HepG2 (cell line): ENCODE measurements at regions not wholly inside any gene's neighbourhood (a gene's known extent, or its start where the extent isn't known, plus 50 kb on each side); places are given as distances from the start of the nearest gene placed in this dataset.

Experiments
- ATAC-seq: fragments of 200-7000 bp; cut with Tn5 transposase; 3 replicates; pipeline ENCODE4 v1.9.1; 2020; ENCODE audit warnings: mild to moderate bottlenecking, moderate library complexity
- BruUV-seq: library from RNA; stranded (reverse); fragments of 400-500 nt; replicated peaks from 2 replicates; lab custom pipeline; 2021; lab: Mats Ljungman, UMichigan
- CTCF ChIA-PET: fragments of 300-600 bp; formaldehyde crosslinking; extraction: SDS; loops from one replicate; lab custom pipeline; 2021; ENCODE audit warnings: low total read pairs, inconsistent platforms, low intra/inter-chr PET ratio; lab: Yijun Ruan, JAX
- POLR2A ChIA-PET: fragments of 350-600 bp; sonication (Branson Sonifier 250); formaldehyde crosslinking; loops from one replicate; lab custom pipeline; 2020; ENCODE audit warnings: antibody characterized with exemption, inconsistent platforms; lab: Yijun Ruan, JAX
- DNase-seq: peaks from one replicate; pipeline ENCODE4 v3.0.0-alpha.2; 2015; ENCODE audit warnings: low spot score
- FAIRE-seq: peaks from 3 replicates; lab custom pipeline; 2011; peaks lifted over from hg19 to GRCh38; lab: Jason Lieb, UNC
- H2AFZ ChIP-seq: one replicate; pipeline ENCODE4 v1.6.1; 2011; ENCODE audit warnings: low read length, inconsistent platforms
- H3K27ac ChIP-seq: fragments of 300-600 bp; 3 replicates; pipeline ENCODE4 v1.8.0; 2011; ENCODE audit warnings: mixed run types, mild to moderate bottlenecking, mixed read lengths, low read length, inconsistent platforms; ENCODE audit not compliant: insufficient read depth; ENCODE audit errors: extremely low read length
- H3K27me3 ChIP-seq, 2 experiments: fragments of 200-600 bp in 1 of 2; 2 replicates in 1 of 2; 3 replicates in 1 of 2; pipeline versions ENCODE4 v1.6.0 to v1.8.0; 2011; ENCODE audit warnings: low read length in 2 of 2, mild to moderate bottlenecking in 2 of 2, moderate library complexity in 2 of 2, inconsistent platforms in 1 of 2; ENCODE audit not compliant: insufficient read depth in 2 of 2, control insufficient read depth in 1 of 2
- H3K36me3 ChIP-seq, 2 experiments: fragments of 200-600 bp in 1 of 2; replicated peaks in 1 of 2; 2 replicates in 1 of 2; 3 replicates in 1 of 2; pipeline versions ENCODE4 v1.5.1 to v1.8.0; 2011; ENCODE audit warnings: low read length in 2 of 2, inconsistent platforms in 1 of 2; ENCODE audit not compliant: insufficient read depth in 2 of 2, control insufficient read depth in 1 of 2
- H3K4me1 ChIP-seq: 2 replicates; pipeline ENCODE4 v1.5.1; 2012; ENCODE audit warnings: low read length, inconsistent platforms; ENCODE audit not compliant: insufficient read depth
- H3K4me2 ChIP-seq: 2 replicates; pipeline ENCODE4 v1.6.0; 2011; ENCODE audit warnings: low read depth, low read length, inconsistent platforms
- H3K4me3 ChIP-seq, 3 experiments: fragments of 200-600 bp in 1 of 3; sonication (generic), shearing (Covaris generic) in 1 of 3; replicated peaks in 1 of 3; 2 replicates each; pipeline ENCODE4 v1.5.1; 2011 to 2016; ENCODE audit warnings: low read length in 3 of 3, inconsistent platforms in 2 of 3, low read depth in 2 of 3, mild to moderate bottlenecking in 2 of 3, control low read depth in 1 of 3, mixed read lengths in 1 of 3; ENCODE audit not compliant: insufficient read depth in 1 of 3
- H3K79me2 ChIP-seq: one replicate; pipeline ENCODE4 v1.6.1; 2011; ENCODE audit warnings: low read length, inconsistent platforms; ENCODE audit not compliant: insufficient read depth
- H3K9ac ChIP-seq: 2 replicates; pipeline ENCODE4 v1.6.0; 2011; ENCODE audit warnings: mild to moderate bottlenecking, low read depth, low read length, inconsistent platforms; ENCODE audit not compliant: insufficient read depth
- H3K9me3 ChIP-seq: 2 replicates; pipeline ENCODE4 v1.5.1; 2012; ENCODE audit warnings: mild to moderate bottlenecking, low read length
- H4K20me1 ChIP-seq: 2 replicates; pipeline ENCODE4 v1.6.0; 2011; ENCODE audit warnings: inconsistent platforms, mild to moderate bottlenecking, low read length, moderate library complexity; ENCODE audit not compliant: insufficient read depth
- CENPX ChIP-seq: sonication (generic); formaldehyde crosslinking; IDR thresholded peaks from 2 replicates; pipeline ENCODE4 v1.9.0; 2021; ENCODE audit warnings: mild to moderate bottlenecking, missing genetic modification reagents, moderate library complexity
- FOXA3 ChIP-seq: IDR thresholded peaks from 2 replicates; pipeline ENCODE4 v1.6.1; 2016; ENCODE audit warnings: missing genetic modification reagents, missing compliant biosample characterization
- SPEN ChIP-seq: sonication (generic); formaldehyde crosslinking; IDR thresholded peaks from 2 replicates; pipeline ENCODE4 v1.5.1; 2020; ENCODE audit warnings: low read depth, mild to moderate bottlenecking, missing genetic modification reagents
- ZNF510 ChIP-seq: sonication (generic); formaldehyde crosslinking; IDR thresholded peaks from 2 replicates; pipeline ENCODE4 v1.4.0; 2020; ENCODE audit warnings: low read depth, mild to moderate bottlenecking, missing genetic modification reagents
- ZNF776 ChIP-seq: sonication (generic); formaldehyde crosslinking; IDR thresholded peaks from 2 replicates; pipeline ENCODE4 v1.4.0; 2020; ENCODE audit warnings: mild to moderate bottlenecking, missing genetic modification reagents
- WGBS: methylation state at CpG from one replicate; pipeline ENCODE4 v1.1.6; 2017; ENCODE audit warnings: low lambda C conversion rate; 5-methylcytosine and 5-hydroxymethylcytosine counted together
- in situ Hi-C: cut with HindIII; loops from 2 replicates; pipeline ENCODE4 v1.10.0; 2017; ENCODE audit warnings: low pct_unique_long_range_greater_than_20kb; ENCODE audit not compliant: extremely low pct_ligation_motif_present
- intact Hi-C: fragments of 100-400 bp; cut with micrococcal nuclease; formaldehyde crosslinking; loops from one replicate; pipeline ENCODE4 v1.10.0; 2022; ENCODE audit not compliant: unreplicated experiment
- TF ChIP-seq, protein P1 (sequence below): sonication (generic); formaldehyde crosslinking; conservative IDR thresholded peaks from 2 replicates; pipeline ENCODE4 v1.4.0; 2020; ENCODE audit warnings: missing genetic modification reagents
- TF ChIP-seq, protein P2 (sequence below): sonication (generic); formaldehyde crosslinking; IDR thresholded peaks from 2 replicates; pipeline ENCODE4 v1.5.0; 2020; ENCODE audit warnings: mild to moderate bottlenecking, missing genetic modification reagents

DNA sequence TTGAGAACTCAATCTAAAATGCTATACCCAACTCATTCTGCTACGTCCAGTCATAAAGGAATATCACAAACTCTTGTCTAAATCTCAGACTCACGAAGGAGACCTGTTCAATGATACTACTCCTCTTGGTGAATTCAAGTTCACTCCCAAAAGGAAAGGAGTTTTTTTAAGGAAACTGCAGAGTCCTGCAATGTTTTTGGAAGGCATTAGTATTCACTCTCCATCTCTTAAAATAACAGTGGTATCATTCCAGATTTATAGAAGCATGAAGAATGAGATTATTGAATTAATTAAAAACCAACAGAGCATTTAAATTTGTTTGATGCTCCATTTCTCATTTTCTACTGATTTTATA lies 73.4 kb downstream of the FOXD1 start:
- H3K9ac ChIP-seq: no peak overlapping the region
- ATAC-seq: no peak
- H3K4me1 ChIP-seq: no peaks in the 10 kb centered on the region
- POLR2A ChIA-PET: no interaction called here
- no peak overlapping the region for H3K27ac ChIP-seq
- in situ Hi-C loops (no loop called here), intact Hi-C loops (no loop called here)
- H2AFZ ChIP-seq: no peak overlapping the region
- H3K36me3 ChIP-seq: no peaks in the 10 kb centered on the region
- no peak overlapping the region for H3K4me2 ChIP-seq
- H3K79me2 ChIP-seq: no peaks in the 10 kb centered on the region
- no peak overlapping the region for H3K4me3 ChIP-seq
- 13% methylated on average over 2 of the region's 2 CpGs for WGBS
- FAIRE-seq: no peak
- no peak for DNase-seq
- CTCF ChIA-PET: no interaction called here
- H4K20me1 ChIP-seq: no peaks in the 10 kb centered on the region
- H3K9me3 ChIP-seq: no peaks in the 10 kb centered on the region
- BruUV-seq: no TSS peak
- peaks cover under 1 to 29% of the 10 kb centered on the region in 2 experiments; a peak in 4 of 5 replicates for H3K27me3 ChIP-seq
- TF ChIP-seq FOXA3 (CRISPR knock-in tag): no peak
- no peak for TF ChIP-seq SPEN (CRISPR knock-in tag)
- no peak for TF ChIP-seq ZNF510 (CRISPR knock-in tag)
- TF ChIP-seq, protein P1, sequence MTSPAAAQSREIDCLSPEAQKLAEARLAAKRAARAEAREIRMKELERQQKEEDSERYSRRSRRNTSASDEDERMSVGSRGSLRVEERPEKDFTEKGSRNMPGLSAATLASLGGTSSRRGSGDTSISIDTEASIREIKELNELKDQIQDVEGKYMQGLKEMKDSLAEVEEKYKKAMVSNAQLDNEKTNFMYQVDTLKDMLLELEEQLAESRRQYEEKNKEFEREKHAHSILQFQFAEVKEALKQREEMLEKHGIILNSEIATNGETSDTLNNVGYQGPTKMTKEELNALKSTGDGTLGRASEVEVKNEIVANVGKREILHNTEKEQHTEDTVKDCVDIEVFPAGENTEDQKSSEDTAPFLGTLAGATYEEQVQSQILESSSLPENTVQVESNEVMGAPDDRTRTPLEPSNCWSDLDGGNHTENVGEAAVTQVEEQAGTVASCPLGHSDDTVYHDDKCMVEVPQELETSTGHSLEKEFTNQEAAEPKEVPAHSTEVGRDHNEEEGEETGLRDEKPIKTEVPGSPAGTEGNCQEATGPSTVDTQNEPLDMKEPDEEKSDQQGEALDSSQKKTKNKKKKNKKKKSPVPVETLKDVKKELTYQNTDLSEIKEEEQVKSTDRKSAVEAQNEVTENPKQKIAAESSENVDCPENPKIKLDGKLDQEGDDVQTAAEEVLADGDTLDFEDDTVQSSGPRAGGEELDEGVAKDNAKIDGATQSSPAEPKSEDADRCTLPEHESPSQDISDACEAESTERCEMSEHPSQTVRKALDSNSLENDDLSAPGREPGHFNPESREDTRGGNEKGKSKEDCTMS (CRISPR knock-in tag): no peak
- TF ChIP-seq ZNF776 (CRISPR knock-in tag): no peak

DNA sequence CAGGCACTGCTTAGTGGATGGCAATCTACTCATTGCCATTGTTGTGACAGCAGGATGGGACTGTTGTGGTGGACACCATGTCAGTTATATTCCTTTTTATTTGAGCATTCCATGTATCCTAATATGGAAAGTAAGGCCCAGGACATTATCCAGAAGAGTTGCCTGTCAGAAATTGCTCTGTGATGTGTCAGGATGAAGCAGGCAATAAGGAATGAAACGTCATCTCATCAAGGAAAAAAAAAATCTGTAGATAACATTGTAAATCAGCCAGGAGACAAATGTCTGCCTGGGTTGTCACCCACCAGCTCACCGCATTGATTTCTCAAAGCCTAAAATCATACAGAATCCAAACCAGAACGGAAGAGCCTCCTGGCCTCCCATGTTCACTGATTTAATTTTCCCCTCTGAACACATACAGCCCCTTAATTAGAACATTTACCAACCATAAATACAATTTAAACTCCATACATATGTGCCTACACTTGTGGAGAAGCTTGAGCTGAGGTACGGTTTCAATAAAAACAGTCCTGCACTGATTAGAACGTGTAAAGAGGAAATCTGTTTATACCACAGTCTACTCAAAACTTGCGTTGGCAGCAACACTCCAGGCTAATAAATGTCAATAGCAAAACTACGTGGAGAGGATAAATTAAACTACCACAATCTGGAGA lies 73.9 kb downstream of the FOXD1 start:
- DNase-seq (no peak), ATAC-seq (no peak), FAIRE-seq (no peak)
- in situ Hi-C loops (no loop called here), intact Hi-C loops (no loop called here)
- no peaks in the 10 kb centered on the region for H3K36me3 ChIP-seq
- H2AFZ ChIP-seq: no peak overlapping the region
- H3K9ac ChIP-seq: no peak overlapping the region
- H3K4me3 ChIP-seq: no peak overlapping the region
- ChIA-PET POLR2A (no interaction called here), CTCF (no interaction called here)
- no peaks in the 10 kb centered on the region for H3K4me1 ChIP-seq
- no peaks in the 10 kb centered on the region for H4K20me1 ChIP-seq
- WGBS: 19% methylated on average over 7 of the region's 7 CpGs
- TF ChIP-seq, protein P2, sequence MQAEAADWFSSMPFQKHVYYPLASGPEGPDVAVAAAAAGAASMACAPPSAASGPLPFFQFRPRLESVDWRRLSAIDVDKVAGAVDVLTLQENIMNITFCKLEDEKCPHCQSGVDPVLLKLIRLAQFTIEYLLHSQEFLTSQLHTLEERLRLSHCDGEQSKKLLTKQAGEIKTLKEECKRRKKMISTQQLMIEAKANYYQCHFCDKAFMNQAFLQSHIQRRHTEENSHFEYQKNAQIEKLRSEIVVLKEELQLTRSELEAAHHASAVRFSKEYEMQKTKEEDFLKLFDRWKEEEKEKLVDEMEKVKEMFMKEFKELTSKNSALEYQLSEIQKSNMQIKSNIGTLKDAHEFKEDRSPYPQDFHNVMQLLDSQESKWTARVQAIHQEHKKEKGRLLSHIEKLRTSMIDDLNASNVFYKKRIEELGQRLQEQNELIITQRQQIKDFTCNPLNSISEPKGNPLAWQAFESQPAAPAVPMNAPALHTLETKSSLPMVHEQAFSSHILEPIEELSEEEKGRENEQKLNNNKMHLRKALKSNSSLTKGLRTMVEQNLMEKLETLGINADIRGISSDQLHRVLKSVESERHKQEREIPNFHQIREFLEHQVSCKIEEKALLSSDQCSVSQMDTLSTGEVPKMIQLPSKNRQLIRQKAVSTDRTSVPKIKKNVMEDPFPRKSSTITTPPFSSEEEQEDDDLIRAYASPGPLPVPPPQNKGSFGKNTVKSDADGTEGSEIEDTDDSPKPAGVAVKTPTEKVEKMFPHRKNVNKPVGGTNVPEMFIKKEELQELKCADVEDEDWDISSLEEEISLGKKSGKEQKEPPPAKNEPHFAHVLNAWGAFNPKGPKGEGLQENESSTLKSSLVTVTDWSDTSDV: no peak
- TF ChIP-seq CENPX (CRISPR knock-in tag): no peak
- H3K79me2 ChIP-seq: no peaks in the 10 kb centered on the region
- BruUV-seq: no TSS peak
- no peaks in the 10 kb centered on the region for H3K9me3 ChIP-seq
- H3K4me2 ChIP-seq: no peak overlapping the region
- H3K27ac ChIP-seq: no peak overlapping the region
- peaks cover 0 to 34% of the 10 kb centered on the region in 2 experiments; a peak in 4 of 5 replicates for H3K27me3 ChIP-seq
